Body of pancreas (tissue), 4 donors: ENCODE measurements at regions not wholly inside any gene's neighbourhood (a gene's known extent, or its start where the extent isn't known, plus 50 kb on each side); places are given as distances from the start of the nearest gene placed in this dataset.
A peak's percentile ranks its signal among the peaks of the same experiment; 100 is the strongest.

ENCODE experiments used
- ATAC-seq: fragments of 150-250 bp; one replicate; pipeline ENCODE4 v1.9.1; 2016
- DNase-seq, 4 donors: peaks; one replicate each; pipeline ENCODE4 v3.0.0-alpha.2; 2019
- H3K27ac ChIP-seq, 4 donors: fragments of 200-600 bp; sonication (generic); 1 replicate in 3 of 4; 2 replicates in 1 of 4; pipeline versions ENCODE4 v1.5.1 to v1.6.1; 2016 to 2019; ENCODE audit warnings: mild to moderate bottlenecking in 1 of 4, mixed read lengths in 1 of 4, moderate library complexity in 1 of 4
- H3K27me3 ChIP-seq, 2 donors: fragments of 200-600 bp; sonication (generic); one replicate each; pipeline ENCODE4 v1.6.0; 2016; ENCODE audit warnings: mild to moderate bottlenecking in 1 of 2
- H3K36me3 ChIP-seq, 2 donors: fragments of 200-600 bp; sonication (generic); replicated peaks in 1 of 2; 2 replicates each; pipeline ENCODE4 v1.5.1; 2016; ENCODE audit warnings: low read depth in 2 of 2; ENCODE audit not compliant: insufficient read depth in 1 of 2
- H3K4me1 ChIP-seq: fragments of 200-600 bp; sonication (generic); one replicate; pipeline ENCODE4 v1.6.0; 2016
- H3K4me3 ChIP-seq, 2 donors: fragments of 200-600 bp; sonication (generic); 1 replicate in 1 of 2; 2 replicates in 1 of 2; pipeline ENCODE4 v1.5.1; 2016 to 2019
- H3K9me3 ChIP-seq, 3 donors: fragments of 200-600 bp; sonication (generic); 1 replicate in 2 of 3; 2 replicates in 1 of 3; pipeline ENCODE4 v1.5.1; 2016
- CTCF ChIP-seq, 7 experiments: fragments of 450-650 bp in 4 of 7; fragments of 200-600 bp in 3 of 7; sonication (generic) in 3 of 7; IDR thresholded peaks; one replicate each; pipeline ENCODE4 v1.5.1; 2016 to 2019; ENCODE audit warnings: antibody characterized with exemption in 7 of 7
- POLR2A ChIP-seq, 3 donors: fragments of 450-650 bp; IDR thresholded peaks; one replicate each; pipeline ENCODE4 v1.6.1; 2016; ENCODE audit warnings: antibody characterized with exemption in 3 of 3, mild to moderate bottlenecking in 2 of 3
- WGBS, 2 donors: methylation state at CpG; one replicate each; pipeline ENCODE4 v1.1.5; 2017; 5-methylcytosine and 5-hydroxymethylcytosine counted together
- intact Hi-C: fragments of 100-400 bp; cut with DNase I; formaldehyde crosslinking; loops from one replicate; pipeline ENCODE4 v1.15.1; 2023

GRCh38 chr7:115128154-115128553, 206.3 kb downstream of the MDFIC start:
- ATAC-seq (no peak), DNase-seq (no peak)
- H3K27ac ChIP-seq = peak overlapping the region in 1 of 4 donors; percentile 56
- H3K4me3 ChIP-seq = no peak overlapping the region
- peaks cover 17% of the 10 kb centered on the region for H3K4me1 ChIP-seq
- H3K36me3 ChIP-seq = no peaks in the 10 kb centered on the region
- no peaks in the 10 kb centered on the region for H3K9me3 ChIP-seq
- intact Hi-C loops = no loop called here
- no peaks in the 10 kb centered on the region for H3K27me3 ChIP-seq
- TF ChIP-seq CTCF (IDR thresholded peaks at IDR 0.05) (no peak), POLR2A (IDR thresholded peaks at IDR 0.05) (no peak)
- 38 to 48% methylated on average over 2 of the region's 2 CpGs for WGBS, 2 donors

GRCh38 chr7:115127399-115128021, 205.6 kb downstream of the MDFIC start:
- no peak overlapping the region for H3K4me3 ChIP-seq
- peak; percentile 79 for ATAC-seq
- no peak for DNase-seq
- no peak for TF ChIP-seq CTCF (IDR thresholded peaks at IDR 0.05)
- no peak for TF ChIP-seq POLR2A (IDR thresholded peaks at IDR 0.05)
- H3K4me1 ChIP-seq = peaks cover 18% of the 10 kb centered on the region
- 45 to 49% methylated on average over 5 of the region's 5 CpGs for WGBS, 2 donors
- no peaks in the 10 kb centered on the region for H3K9me3 ChIP-seq
- H3K27me3 ChIP-seq = no peaks in the 10 kb centered on the region
- peak overlapping the region in 1 of 4 donors; percentile 56 for H3K27ac ChIP-seq
- no peaks in the 10 kb centered on the region for H3K36me3 ChIP-seq
- intact Hi-C loops = no loop called here

- H3K27me3 ChIP-seq = no peaks in the 10 kb centered on the region
- no peak for TF ChIP-seq CTCF (IDR thresholded peaks at IDR 0.05)
- no peak for TF ChIP-seq POLR2A (IDR thresholded peaks at IDR 0.05)
- H3K4me1 ChIP-seq = peaks cover 20% of the 10 kb centered on the region
- intact Hi-C loops = no loop called here
- no peaks in the 10 kb centered on the region for H3K9me3 ChIP-seq
- H3K27ac ChIP-seq = no peak overlapping the region
- H3K4me3 ChIP-seq = no peak overlapping the region
- no peak for DNase-seq
- no peaks in the 10 kb centered on the region for H3K36me3 ChIP-seq
- ATAC-seq = no peak
Measured at GRCh38 chr7:115125750-115126149, 203.9 kb downstream of the MDFIC start.

- H3K9me3 ChIP-seq = no peaks in the 10 kb centered on the region
- H3K27ac ChIP-seq = no peak overlapping the region
- TF ChIP-seq CTCF (IDR thresholded peaks at IDR 0.05) (no peak), POLR2A (IDR thresholded peaks at IDR 0.05) (no peak)
- intact Hi-C loops = no loop called here
- no peak overlapping the region for H3K4me3 ChIP-seq
- 70 to 77% methylated on average over 3 of the region's 3 CpGs for WGBS, 2 donors
- H3K27me3 ChIP-seq = no peaks in the 10 kb centered on the region
- peaks cover 20% of the 10 kb centered on the region for H3K4me1 ChIP-seq
- DNase-seq (peak in 1 of 4 donors; percentile 11), ATAC-seq (no peak)
- no peaks in the 10 kb centered on the region for H3K36me3 ChIP-seq
Measured at GRCh38 chr7:115125312-115125711, 203.4 kb downstream of the MDFIC start.

GRCh38 chr7:115124409-115124939, 202.6 kb downstream of the MDFIC start:
- Histone ChIP-seq H3K9me3 (no peaks in the 10 kb centered on the region), H3K4me1 (peaks cover 20% of the 10 kb centered on the region), H3K4me3 (no peak overlapping the region), H3K27ac (no peak overlapping the region), H3K27me3 (no peaks in the 10 kb centered on the region), H3K36me3 (no peaks in the 10 kb centered on the region)
- intact Hi-C loops = no loop called here
- no peak for ATAC-seq
- no peak for TF ChIP-seq CTCF (IDR thresholded peaks at IDR 0.05)
- no peak for TF ChIP-seq POLR2A (IDR thresholded peaks at IDR 0.05)
- peak in 2 of 4 donors; percentile 13 to 16 for DNase-seq
